ENCODE measurements at regions not wholly inside any gene's neighbourhood (a gene's known extent, or its start where the extent isn't known, plus 50 kb on each side); places are given as distances from the start of the nearest gene placed in this dataset.

GRCh38 chr4:26135331-26135730, 185.5 kb upstream of the RBPJ start:
- Histone ChIP-seq H3K27ac (no peak overlapping the region), H3K4me3 (no peak overlapping the region), H3K9me3 (no peaks in the 10 kb centered on the region), H3K36me3 (no peaks in the 10 kb centered on the region), H3K27me3 (no peaks in the 10 kb centered on the region), H3K4me1 (no peaks in the 10 kb centered on the region)
- no peak for DNase-seq (ENCODE audit: low spot score)
- TF ChIP-seq CTCF (IDR thresholded peaks at IDR 0.05) = no peak

GRCh38 chr4:26136615-26137014, 184.2 kb upstream of the RBPJ start:
- Histone ChIP-seq H3K4me1 (no peaks in the 10 kb centered on the region), H3K4me3 (no peak overlapping the region), H3K9me3 (no peaks in the 10 kb centered on the region), H3K36me3 (no peaks in the 10 kb centered on the region), H3K27ac (no peak overlapping the region), H3K27me3 (no peaks in the 10 kb centered on the region)
- no peak for DNase-seq (ENCODE audit: low spot score)
- TF ChIP-seq CTCF (IDR thresholded peaks at IDR 0.05) = no peak

- no peak for DNase-seq (ENCODE audit: low spot score)
- no peaks in the 10 kb centered on the region for H3K9me3 ChIP-seq
- H3K4me3 ChIP-seq = no peak overlapping the region
- TF ChIP-seq CTCF (IDR thresholded peaks at IDR 0.05) = no peak
- H3K27me3 ChIP-seq = no peaks in the 10 kb centered on the region
- no peaks in the 10 kb centered on the region for H3K4me1 ChIP-seq
- H3K27ac ChIP-seq = no peak overlapping the region
- no peaks in the 10 kb centered on the region for H3K36me3 ChIP-seq
Observed at GRCh38 chr4:26137288-26137687, 183.5 kb upstream of the RBPJ start.

GRCh38 chr4:26139310-26139924, 181.4 kb upstream of the RBPJ start:
- no peak for TF ChIP-seq CTCF (IDR thresholded peaks at IDR 0.05)

GRCh38 chr4:26140150-26140898, 180.5 kb upstream of the RBPJ start:
- TF ChIP-seq CTCF (IDR thresholded peaks at IDR 0.05) = no peak
- Histone ChIP-seq H3K4me3 (no peak overlapping the region), H3K9me3 (no peaks in the 10 kb centered on the region), H3K4me1 (no peaks in the 10 kb centered on the region), H3K27ac (peak overlapping the region; percentile 23 to 33), H3K36me3 (no peaks in the 10 kb centered on the region), H3K27me3 (no peaks in the 10 kb centered on the region)
- DNase-seq (ENCODE audit: low spot score) = no peak

More at GRCh38 chr4:26139310-26139924, 181.4 kb upstream of the RBPJ start:
- no peak for DNase-seq (ENCODE audit: low spot score)
- H3K36me3 ChIP-seq = no peaks in the 10 kb centered on the region
- H3K27ac ChIP-seq = no peak overlapping the region
- H3K27me3 ChIP-seq = no peaks in the 10 kb centered on the region
- H3K4me1 ChIP-seq = no peaks in the 10 kb centered on the region
- no peaks in the 10 kb centered on the region for H3K9me3 ChIP-seq
- no peak overlapping the region for H3K4me3 ChIP-seq
